Sigmoid colon (tissue), 3 donors: ENCODE measurements at regions not wholly inside any gene's neighbourhood (a gene's known extent, or its start where the extent isn't known, plus 50 kb on each side); places are given as distances from the start of the nearest gene placed in this dataset.

Source experiments
- CTCF ChIP-seq, 4 experiments: fragments of 450-650 bp in 3 of 4; fragments of 200-600 bp in 1 of 4; IDR thresholded peaks; one replicate each; pipeline ENCODE4 v1.5.1; 2016 to 2019; ENCODE audit warnings: antibody characterized with exemption in 4 of 4, mild to moderate bottlenecking in 3 of 4, moderate library complexity in 2 of 4
- POLR2A ChIP-seq, 2 donors: fragments of 450-650 bp; IDR thresholded peaks; one replicate each; pipeline ENCODE4 v1.6.1; 2016; ENCODE audit warnings: antibody characterized with exemption in 2 of 2, mild to moderate bottlenecking in 2 of 2, moderate library complexity in 2 of 2

- no peak for TF ChIP-seq POLR2A (IDR thresholded peaks at IDR 0.05)
- no peak for TF ChIP-seq CTCF (IDR thresholded peaks at IDR 0.05)
These were observed 180.9 kb downstream of the IRX2 start for GRCh38 chr5:2570586-2570985.
